Stimulated activated CD4-positive, alpha-beta T cell treated with anti-CD3 and anti-CD28 coated beads, Interleukin-1b, Interleukin-23, amount 100 ng/mL, for 4 hours (primary cell): ENCODE measurements at regions not wholly inside any gene's neighbourhood (a gene's known extent, or its start where the extent isn't known, plus 50 kb on each side); places are given as distances from the start of the nearest gene placed in this dataset.
"Not testable (repeated sequence)": the region's sequence is repeated elsewhere in the genome, so short reads cannot be mapped to it uniquely, and the experiment has no call there.

Experiments used
- DNase-seq, 2 donors: peaks; one replicate each; pipeline ENCODE4 v3.0.0-alpha.2; 2020; ENCODE audit warnings: low read depth in 2 of 2

- DNase-seq = not testable (repeated sequence)
Observed at GRCh38 chrX:13186643-13187042, 133.2 kb downstream of the ATXN3L start.

- DNase-seq = no peak
Observed at GRCh38 chrX:13180807-13181206, 136.4 kb upstream of the FAM9C start.

DNA sequence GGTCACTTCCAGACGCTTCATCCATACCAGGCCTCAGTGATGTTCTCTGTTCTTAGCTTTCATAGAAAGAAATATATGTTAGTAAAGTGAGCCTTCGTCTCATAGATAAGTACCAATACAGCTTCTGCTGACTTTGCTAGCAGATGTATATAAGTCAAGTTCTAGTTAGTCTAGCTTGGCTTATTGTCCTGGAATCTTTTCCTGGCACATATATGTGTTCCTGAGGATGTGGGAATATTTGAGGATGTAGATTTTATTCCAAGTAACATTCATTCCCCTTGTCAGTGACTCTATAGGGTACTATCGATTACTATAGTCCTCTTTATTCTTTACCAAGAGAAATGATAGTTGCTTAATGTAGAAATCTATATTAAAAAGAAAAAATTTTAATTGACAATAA is 135.2 kb upstream of the FAM9C start:
- DNase-seq = no peak

DNA sequence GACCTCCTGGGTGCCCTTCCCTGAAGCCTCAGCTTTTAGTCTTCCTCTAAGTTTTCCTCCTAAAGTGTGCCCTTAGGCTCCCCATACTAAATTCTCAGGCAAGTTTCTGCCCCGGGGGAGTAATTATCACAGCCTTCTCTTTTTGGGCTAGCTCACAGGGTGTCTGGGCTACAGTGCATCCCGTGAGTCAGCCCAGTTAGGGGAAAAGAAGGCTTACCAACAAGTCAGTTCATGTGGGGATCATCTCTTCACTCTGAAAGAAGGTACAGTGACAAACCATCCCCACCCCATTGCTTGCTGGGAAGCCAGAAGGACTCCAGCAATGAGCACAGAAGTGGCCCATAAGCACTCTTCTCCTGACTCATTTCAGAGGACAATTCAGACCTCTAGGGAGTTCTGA is 134.7 kb upstream of the FAM9C start:
- no peak for DNase-seq

DNA sequence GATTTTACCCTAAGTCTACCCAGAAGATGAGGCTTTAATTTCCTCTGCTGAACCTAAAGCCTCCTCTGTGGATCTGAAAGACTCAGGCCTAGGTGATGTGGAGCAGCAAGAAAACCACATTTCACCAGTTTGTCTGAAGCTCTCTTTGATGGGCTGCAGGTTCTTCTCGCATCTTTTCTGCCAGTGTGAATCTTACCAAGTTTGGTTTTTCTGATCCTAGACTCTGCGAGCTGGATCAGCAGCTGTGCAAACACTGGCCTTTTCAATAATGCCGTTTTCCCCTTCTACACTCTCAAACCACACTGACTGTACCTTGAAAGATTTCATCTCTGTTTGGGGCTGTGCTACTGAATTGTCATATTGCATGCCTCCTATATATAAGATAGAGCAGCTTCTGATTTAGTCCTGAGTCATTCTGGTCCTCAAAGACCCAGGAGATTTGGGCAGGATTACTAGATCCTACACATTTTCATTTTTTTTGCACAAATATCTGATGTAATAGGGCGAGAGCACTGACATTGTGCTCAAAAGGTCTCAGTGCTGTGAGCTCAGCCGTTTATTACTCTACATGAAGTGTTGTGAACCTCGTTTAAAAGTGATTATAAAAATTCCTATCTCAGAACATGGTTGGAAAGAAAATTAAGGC is 133.6 kb upstream of the FAM9C start:
- no peak for DNase-seq

- DNase-seq = no peak
Observed at GRCh38 chrX:13175056-13175455, 130.6 kb upstream of the FAM9C start.

- DNase-seq = no peak
Observed at GRCh38 chrX:13170966-13171558, 126.6 kb upstream of the FAM9C start.

GRCh38 chrX:13169684-13170083 is 125.3 kb upstream of the FAM9C start:
- no peak for DNase-seq

DNA sequence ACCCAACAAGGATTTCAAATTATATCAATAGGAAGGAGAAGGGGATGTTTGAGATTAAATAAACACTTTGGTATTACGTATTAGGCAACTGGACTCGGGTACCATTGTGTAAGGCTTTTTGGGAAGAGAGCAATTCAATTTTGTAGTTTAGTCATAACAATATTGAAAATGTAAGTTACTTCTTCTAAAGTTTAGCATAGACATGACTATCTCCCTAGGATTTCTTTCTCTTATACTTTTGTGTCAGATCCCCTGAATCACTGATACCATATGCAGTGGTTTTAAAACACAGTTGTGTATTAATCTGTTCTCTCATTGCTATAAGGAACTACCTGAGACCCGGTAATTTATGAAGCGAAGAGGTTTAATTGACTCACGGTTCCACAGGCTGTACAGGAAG is 123.8 kb upstream of the FAM9C start:
- DNase-seq = no peak

DNA sequence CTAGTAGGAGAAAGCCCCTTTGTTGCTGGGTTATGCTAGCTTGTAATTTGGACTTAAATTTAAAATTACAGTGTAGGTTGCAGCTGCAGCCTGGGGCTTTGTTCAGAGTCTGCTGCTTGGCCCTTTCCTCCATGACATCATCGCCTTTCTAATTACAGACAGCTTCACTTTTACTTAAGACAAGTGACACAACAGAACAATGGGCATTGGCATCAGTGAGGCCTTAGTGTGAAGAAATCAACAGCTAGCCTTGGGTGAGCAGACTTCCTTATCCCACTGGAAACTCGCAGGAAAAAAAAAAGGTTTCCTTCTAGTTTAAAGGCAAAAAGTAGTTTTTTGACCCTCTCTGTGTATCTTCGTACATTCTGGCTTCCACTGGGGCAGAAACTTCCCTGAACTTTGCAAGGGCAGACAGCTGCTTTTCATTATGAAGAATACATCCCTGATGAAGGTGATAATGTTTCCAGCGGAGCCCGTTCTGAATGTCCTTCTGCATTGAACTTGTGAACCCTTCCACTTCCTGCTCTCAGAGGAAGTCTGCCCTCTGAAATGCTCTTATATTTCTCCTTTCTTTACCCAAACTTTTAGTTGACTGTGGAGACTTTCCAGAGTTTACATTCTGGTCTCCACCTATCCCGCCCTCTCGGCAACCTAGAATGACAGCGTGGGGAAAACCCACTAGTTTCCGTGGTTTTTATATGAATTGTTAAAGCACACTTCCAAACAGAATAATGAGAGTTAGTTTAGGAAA is 123.2 kb upstream of the FAM9C start:
- no peak for DNase-seq

- DNase-seq = no peak
Observed at GRCh38 chrX:13165266-13166189, 121.1 kb upstream of the FAM9C start.

GRCh38 chrX:13164611-13165010 is 120.2 kb upstream of the FAM9C start:
- DNase-seq = no peak

GRCh38 chrX:13162772-13163410 is 118.5 kb upstream of the FAM9C start:
- no peak for DNase-seq

- DNase-seq = no peak
Observed at GRCh38 chrX:13159886-13160285, 115.5 kb upstream of the FAM9C start.

GRCh38 chrX:13158911-13159310 is 114.5 kb upstream of the FAM9C start:
- no peak for DNase-seq

GRCh38 chrX:13155550-13155949 is 111.1 kb upstream of the FAM9C start:
- DNase-seq = not testable (repeated sequence)

DNA sequence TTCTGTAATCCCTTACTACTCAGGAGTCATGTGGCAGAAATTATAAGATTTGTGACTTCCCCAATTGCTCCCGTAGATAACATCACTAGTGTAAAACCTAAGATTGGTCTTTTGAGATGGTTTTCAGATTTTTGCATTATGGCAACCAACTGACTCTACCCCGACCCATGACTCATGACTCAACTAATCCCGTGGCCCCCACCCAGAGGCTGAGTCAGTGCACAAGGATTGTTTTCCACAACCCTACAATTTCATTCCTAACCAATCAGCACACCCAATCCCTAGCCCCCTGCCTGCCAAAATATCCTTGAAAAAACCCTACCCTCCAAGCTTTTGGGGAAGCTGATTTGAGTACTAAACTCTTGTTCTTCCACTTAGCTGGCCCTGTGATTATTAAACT is 109.4 kb upstream of the FAM9C start:
- no peak for DNase-seq

DNA sequence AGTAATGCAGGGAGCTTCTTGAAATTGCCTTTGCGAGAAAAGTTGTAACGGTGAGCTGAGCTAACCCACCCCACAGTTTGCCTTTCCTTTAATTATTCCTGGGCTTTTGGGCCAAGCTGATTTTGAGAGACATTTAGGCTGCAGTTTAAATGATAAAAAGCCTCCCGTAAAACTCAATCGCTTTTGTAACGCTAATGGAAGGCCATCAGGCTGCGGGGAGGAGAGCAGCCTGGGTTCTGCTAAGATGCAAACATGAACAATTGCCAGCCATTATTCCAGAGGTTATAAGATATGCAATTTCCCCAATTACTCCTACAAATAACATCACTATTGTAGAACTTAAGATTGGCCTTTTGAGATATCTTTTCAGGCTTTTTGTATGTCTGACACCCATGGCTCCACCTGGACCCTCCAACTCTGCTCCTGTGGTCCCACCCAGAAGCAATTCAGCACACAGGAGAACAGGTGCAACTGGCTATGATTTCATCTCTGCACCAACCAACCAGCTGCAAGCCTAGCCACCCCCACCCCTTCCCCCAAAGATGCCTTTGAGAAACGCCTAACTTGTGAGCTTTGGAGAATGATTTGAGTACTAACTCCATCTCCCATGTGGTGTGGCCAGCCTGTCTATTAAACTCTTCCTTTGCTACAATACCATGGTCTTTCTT is 108.2 kb upstream of the FAM9C start:
- no peak for DNase-seq

DNA sequence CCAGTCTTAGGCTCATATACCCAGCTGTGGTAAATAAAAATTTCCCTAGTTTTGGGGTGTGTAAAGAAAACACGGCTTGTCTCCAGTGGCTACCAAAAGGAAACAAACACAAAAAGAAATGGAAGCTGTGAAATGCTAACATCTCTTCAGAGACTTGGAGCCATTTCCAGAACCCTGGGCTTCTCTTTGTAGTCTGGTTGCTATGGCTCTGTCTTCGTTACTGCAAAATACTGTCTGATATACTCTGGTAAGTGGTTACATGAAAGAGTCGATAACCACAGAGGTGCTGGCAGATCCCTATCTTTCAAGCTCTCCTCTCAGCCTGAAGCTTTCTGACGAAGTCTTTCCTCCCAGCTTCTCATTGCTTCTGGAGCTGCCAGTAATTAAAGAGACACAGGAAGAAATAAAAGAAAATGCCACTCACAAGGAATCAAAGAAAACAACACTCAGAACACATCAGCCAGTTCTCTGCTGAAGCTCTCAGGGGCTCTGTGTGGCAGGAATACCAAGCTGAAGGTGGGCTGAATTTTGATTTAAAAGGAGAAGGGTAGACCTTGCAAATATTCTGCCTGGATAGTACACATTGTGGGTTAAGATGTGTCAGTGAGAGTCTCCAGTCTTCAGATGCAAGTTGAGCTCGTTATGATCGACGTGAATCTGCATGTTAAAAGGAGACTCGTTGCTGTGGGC is 107.6 kb upstream of the FAM9C start:
- DNase-seq = no peak

- no peak for DNase-seq
Observed at GRCh38 chrX:13149702-13150350, 105.4 kb upstream of the FAM9C start.
